Stomach (tissue), 8 donors: ENCODE measurements at regions not wholly inside any gene's neighbourhood (a gene's known extent, or its start where the extent isn't known, plus 50 kb on each side); places are given as distances from the start of the nearest gene placed in this dataset.

Experiments used
- DNase-seq, 2 donors: peaks; one replicate each; pipeline versions ENCODE4 v3.0.0 to v3.0.0-alpha.2; 2013 to 2019
- H3K27ac ChIP-seq, 5 donors: fragments of 200-600 bp in 4 of 5; sonication (generic) in 4 of 5; one replicate each; pipeline ENCODE4 v1.5.1; 2013 to 2019; ENCODE audit warnings: mild to moderate bottlenecking in 1 of 5, moderate library complexity in 1 of 5
- H3K27me3 ChIP-seq, 3 donors: fragments of 200-600 bp; sonication (generic); one replicate each; pipeline ENCODE4 v1.5.1; 2017 to 2019; ENCODE audit warnings: mixed run types in 1 of 3
- H3K36me3 ChIP-seq, 4 donors: fragments of 200-600 bp; sonication (generic); 1 replicate in 3 of 4; 2 replicates in 1 of 4; pipeline ENCODE4 v1.5.1; 2016 to 2019
- H3K4me1 ChIP-seq, 4 donors: fragments of 200-600 bp; sonication (generic); one replicate each; pipeline ENCODE4 v1.5.1; 2016 to 2019
- H3K4me3 ChIP-seq, 4 donors: fragments of 200-600 bp; sonication (generic) in 3 of 4; one replicate each; pipeline ENCODE4 v1.5.1; 2016 to 2019; ENCODE audit warnings: mild to moderate bottlenecking in 1 of 4
- H3K9me3 ChIP-seq, 4 donors: fragments of 200-600 bp; sonication (generic); one replicate each; pipeline ENCODE4 v1.5.1; 2016 to 2019
- CTCF ChIP-seq, 7 experiments: fragments of 450-650 bp in 4 of 7; fragments of 200-600 bp in 3 of 7; sonication (generic) in 3 of 7; IDR thresholded peaks; one replicate each; pipeline ENCODE4 v1.5.1; 2016 to 2019; ENCODE audit warnings: antibody characterized with exemption in 7 of 7, control low read depth in 2 of 7, mild to moderate bottlenecking in 1 of 7
- EP300 ChIP-seq: sonication (generic); formaldehyde crosslinking; IDR thresholded peaks from one replicate; pipeline ENCODE4 v1.6.1; 2017; ENCODE audit warnings: antibody characterized with exemption
- POLR2A ChIP-seq, 4 donors: fragments of 450-650 bp; IDR thresholded peaks; one replicate each; pipeline ENCODE4 v1.6.1; 2016; ENCODE audit warnings: antibody characterized with exemption in 4 of 4, control low read depth in 2 of 4, mild to moderate bottlenecking in 1 of 4, moderate library complexity in 1 of 4
- POLR2AphosphoS5 ChIP-seq, 3 donors: sonication (generic); formaldehyde crosslinking; IDR thresholded peaks; one replicate each; pipeline ENCODE4 v1.6.1; 2016; ENCODE audit warnings: antibody characterized with exemption in 3 of 3
- WGBS, 5 donors: extraction: QIAGEN DNeasy Blood & Tissue Kit in 3 of 5; methylation state at CpG; one replicate each; pipeline versions ENCODE4 v1.1.5 to v1.1.7; 2013 to 2018; 5-methylcytosine and 5-hydroxymethylcytosine counted together
- intact Hi-C: fragments of 100-400 bp; cut with DNase I; formaldehyde crosslinking; loops from one replicate; pipeline ENCODE4 v1.15.1; 2023; ENCODE audit warnings: low total_unique reads
- donor health status: healthy with polysubstance abuse.
- donor health status: Bipolar disorder and iron deficiency.
- donor health status: healthy.

- no peak for TF ChIP-seq EP300
- no peak for TF ChIP-seq POLR2AphosphoS5 (IDR thresholded peaks at IDR 0.05)
- no peak for TF ChIP-seq POLR2A (IDR thresholded peaks at IDR 0.05)
- TF ChIP-seq CTCF (IDR thresholded peaks at IDR 0.05): no peak
- H3K4me3 ChIP-seq: no peak overlapping the region
- intact Hi-C loops: no loop called here
- H3K36me3 ChIP-seq: no peaks in the 10 kb centered on the region
- no peaks in the 10 kb centered on the region for H3K4me1 ChIP-seq
- no peak for DNase-seq
- H3K27me3 ChIP-seq: no peaks in the 10 kb centered on the region
- 55 to 68% (median 60%) methylated on average over 2 of the region's 2 CpGs for WGBS, 5 donors
- H3K9me3 ChIP-seq: no peaks in the 10 kb centered on the region
- no peak overlapping the region for H3K27ac ChIP-seq
These were observed 161.8 kb upstream of the NECTIN3 start for GRCh38 chr3:110909839-110910238.

- 62 to 66% (median 63%) methylated on average over 4 of the region's 4 CpGs for WGBS, 5 donors
- Histone ChIP-seq H3K27ac (no peak overlapping the region), H3K4me3 (no peak overlapping the region), H3K4me1 (no peaks in the 10 kb centered on the region), H3K36me3 (no peaks in the 10 kb centered on the region), H3K9me3 (no peaks in the 10 kb centered on the region), H3K27me3 (no peaks in the 10 kb centered on the region)
- TF ChIP-seq CTCF (IDR thresholded peaks at IDR 0.05): no peak
- TF ChIP-seq EP300: no peak
- no peak for TF ChIP-seq POLR2AphosphoS5 (IDR thresholded peaks at IDR 0.05)
- TF ChIP-seq POLR2A (IDR thresholded peaks at IDR 0.05): no peak
- intact Hi-C loops: no loop called here
- DNase-seq: no peak
These were observed 161.2 kb upstream of the NECTIN3 start for GRCh38 chr3:110910346-110910955.

GRCh38 chr3:110918963-110919362, 152.7 kb upstream of the NECTIN3 start:
- intact Hi-C loops: no loop called here

GRCh38 chr3:110925798-110926197, 145.8 kb upstream of the NECTIN3 start:
- no peak overlapping the region for H3K4me3 ChIP-seq
- no peaks in the 10 kb centered on the region for H3K4me1 ChIP-seq
- no peak overlapping the region for H3K27ac ChIP-seq
- H3K36me3 ChIP-seq: no peaks in the 10 kb centered on the region
- no peak for DNase-seq
- 77 to 89% (median 80%) methylated on average over 4 of the region's 4 CpGs for WGBS, 5 donors
- H3K27me3 ChIP-seq: no peaks in the 10 kb centered on the region
- no peak for TF ChIP-seq POLR2AphosphoS5 (IDR thresholded peaks at IDR 0.05)
- no peak for TF ChIP-seq POLR2A (IDR thresholded peaks at IDR 0.05)
- no peak for TF ChIP-seq EP300
- TF ChIP-seq CTCF (IDR thresholded peaks at IDR 0.05): no peak
- intact Hi-C loops: no loop called here
- H3K9me3 ChIP-seq: no peaks in the 10 kb centered on the region

More at GRCh38 chr3:110918963-110919362, 152.7 kb upstream of the NECTIN3 start:
- no peak for DNase-seq
- no peaks in the 10 kb centered on the region for H3K27me3 ChIP-seq
- no peak for TF ChIP-seq CTCF (IDR thresholded peaks at IDR 0.05)
- TF ChIP-seq EP300: no peak
- no peak for TF ChIP-seq POLR2A (IDR thresholded peaks at IDR 0.05)
- TF ChIP-seq POLR2AphosphoS5 (IDR thresholded peaks at IDR 0.05): no peak
- no peak overlapping the region for H3K27ac ChIP-seq
- H3K36me3 ChIP-seq: no peaks in the 10 kb centered on the region
- H3K4me3 ChIP-seq: no peak overlapping the region
- no peaks in the 10 kb centered on the region for H3K4me1 ChIP-seq
- peaks cover 0 to 6% (median 1%) of the 10 kb centered on the region in 4 donors for H3K9me3 ChIP-seq
- 88 to 98% (median 92%) methylated on average over 4 of the region's 4 CpGs for WGBS, 5 donors
